ENCODE measurements at regions not wholly inside any gene's neighbourhood (a gene's known extent, or its start where the extent isn't known, plus 50 kb on each side); places are given as distances from the start of the nearest gene placed in this dataset.
"Not testable (repeated sequence)": the region's sequence is repeated elsewhere in the genome, so short reads cannot be mapped to it uniquely, and the experiment has no call there.

DNA sequence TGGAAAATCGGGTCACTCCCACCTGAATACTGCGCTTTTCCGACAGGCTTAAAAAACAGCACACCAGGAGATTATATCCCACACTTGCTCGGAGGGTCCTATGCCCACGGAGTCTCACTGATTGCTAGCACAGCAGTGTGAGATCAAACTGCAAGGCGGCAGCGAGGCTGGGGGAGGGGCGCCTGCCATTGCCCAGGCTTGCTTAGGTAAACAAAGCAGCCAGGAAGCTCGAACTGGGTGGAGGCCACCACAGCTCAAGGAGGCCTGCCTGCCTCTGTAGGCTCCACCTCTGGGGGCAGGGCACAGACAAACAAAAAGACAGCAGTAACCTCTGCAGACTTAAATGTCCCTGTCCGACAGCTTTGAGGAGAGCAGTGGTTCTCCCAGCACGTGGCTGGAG is 778.7 kb upstream of the HS3ST5 start:
- TF ChIP-seq POLR2A (IDR thresholded peaks at IDR 0.05; ENCODE audit: low read length); GATA1 (IDR thresholded peaks at IDR 0.05; ENCODE audit: low read depth, low read length): not testable (repeated sequence)
